Panc1 (cell line): ENCODE measurements at regions not wholly inside any gene's neighbourhood (a gene's known extent, or its start where the extent isn't known, plus 50 kb on each side); places are given as distances from the start of the nearest gene placed in this dataset.

Experiments
- ATAC-seq: fragments of 200-7000 bp; cut with Tn5 transposase; 2 replicates; pipeline ENCODE4 v1.9.1; 2020; ENCODE audit warnings: mild to moderate bottlenecking, moderate library complexity
- BruUV-seq: library from RNA; stranded (reverse); fragments of 400-500 nt; replicated peaks from 2 replicates; lab custom pipeline; 2021; lab: Mats Ljungman, UMichigan
- CTCF ChIA-PET: fragments of 300-600 bp; sonication (Branson Sonifier 250); formaldehyde crosslinking; loops from one replicate; lab custom pipeline; 2022; ENCODE audit warnings: antibody characterized with exemption; lab: Charles Lee
- POLR2A ChIA-PET: fragments of 300-600 bp; sonication (Branson Sonifier 250); formaldehyde crosslinking; loops from one replicate; lab custom pipeline; 2022; ENCODE audit warnings: antibody characterized with exemption; lab: Charles Lee
- DNase-seq: peaks from one replicate; pipeline ENCODE4 v3.0.0-alpha.2; 2010; ENCODE audit warnings: low read depth, low spot score
- H3K27ac ChIP-seq: 2 replicates; pipeline ENCODE4 v1.5.1; 2011; ENCODE audit warnings: mild to moderate bottlenecking, low read length, inconsistent platforms
- H3K27me3 ChIP-seq: fragments of 200-500 bp; sonication (Bioruptor generic); 2 replicates; pipeline ENCODE4 v1.6.0; 2014; ENCODE audit warnings: low read length, inconsistent platforms; ENCODE audit not compliant: control insufficient read depth, insufficient read depth
- H3K36me3 ChIP-seq: fragments of 200-500 bp; sonication (Bioruptor generic); 2 replicates; pipeline ENCODE4 v1.5.1; 2014; ENCODE audit warnings: inconsistent platforms, mild to moderate bottlenecking, low read length, moderate library complexity; ENCODE audit not compliant: control insufficient read depth, insufficient read depth
- H3K4me1 ChIP-seq: 2 replicates; pipeline ENCODE4 v1.5.1; 2011; ENCODE audit warnings: inconsistent platforms, mild to moderate bottlenecking, low read length, moderate library complexity; ENCODE audit not compliant: control insufficient read depth, insufficient read depth
- H3K4me3 ChIP-seq, 2 experiments: 2 replicates each; pipeline ENCODE4 v1.5.1; 2011 to 2012; ENCODE audit warnings: low read depth in 2 of 2, low read length in 2 of 2, mild to moderate bottlenecking in 2 of 2, inconsistent platforms in 1 of 2, moderate library complexity in 1 of 2
- H3K9me3 ChIP-seq: fragments of 200-500 bp; sonication (Bioruptor generic); 2 replicates; pipeline ENCODE4 v1.5.1; 2014; ENCODE audit warnings: low read depth, mild to moderate bottlenecking, inconsistent platforms, low read length, moderate library complexity; ENCODE audit not compliant: control insufficient read depth, insufficient read depth
- POLR2AphosphoS5 ChIP-seq: IDR thresholded peaks from 2 replicates; pipeline ENCODE4 v1.6.1; 2012; ENCODE audit warnings: mild to moderate bottlenecking, low read depth, low read length, moderate library complexity
- REST ChIP-seq, 2 experiments: IDR thresholded peaks; 2 replicates each; pipeline ENCODE4 v1.6.1; 2011 to 2012; ENCODE audit warnings: low read depth in 2 of 2, control low read depth in 1 of 2, low read length in 1 of 2, mild to moderate bottlenecking in 1 of 2, moderate library complexity in 1 of 2; ENCODE audit not compliant: insufficient read depth in 1 of 2
- SIN3A ChIP-seq: IDR thresholded peaks from 2 replicates; pipeline ENCODE4 v1.6.1; 2012; ENCODE audit warnings: low read depth, mild to moderate bottlenecking, low read length, moderate library complexity, borderline replicate concordance; ENCODE audit not compliant: insufficient read depth
- TCF7L2 ChIP-seq: IDR thresholded peaks from 2 replicates; pipeline ENCODE4 v1.6.1; 2011; ENCODE audit warnings: mild to moderate bottlenecking, low read depth, low read length, inconsistent platforms
- in situ Hi-C: cut with HindIII; loops from 2 replicates; pipeline ENCODE4 v1.10.0; 2016; ENCODE audit warnings: low sequenced_read_pairs, low pct_unique_long_range_greater_than_20kb
- intact Hi-C: fragments of 100-400 bp; cut with micrococcal nuclease; formaldehyde crosslinking; loops from one replicate; pipeline ENCODE4 v1.10.0; 2022; ENCODE audit not compliant: unreplicated experiment
- TF ChIP-seq, protein P1 (sequence below): fragments of 450-650 bp; IDR thresholded peaks from 2 replicates; pipeline ENCODE4 v1.5.1; 2017; ENCODE audit warnings: mild to moderate bottlenecking

GRCh38 chr5:8598356-8598755 lies 729.4 kb downstream of the MTRR start:
- DNase-seq (no peak), ATAC-seq (no peak)
- Histone ChIP-seq H3K27me3 (no peaks in the 10 kb centered on the region; the same call in 1 of the 2 replicates), H3K4me1 (no peaks in the 10 kb centered on the region), H3K9me3 (no peaks in the 10 kb centered on the region), H3K36me3 (no peaks in the 10 kb centered on the region), H3K27ac (no peak overlapping the region), H3K4me3 (no peak overlapping the region)
- CTCF ChIA-PET: no interaction called here
- POLR2A ChIA-PET: no interaction called here
- TF ChIP-seq TCF7L2 (no peak), POLR2AphosphoS5 (no peak), REST (IDR thresholded peaks at IDR 0.05; ENCODE audit: insufficient read depth in 1 of 2, low read depth in 2 of 2, low read length in 1 of 2) (no peak), SIN3A (no peak)
- TF ChIP-seq, protein P1, sequence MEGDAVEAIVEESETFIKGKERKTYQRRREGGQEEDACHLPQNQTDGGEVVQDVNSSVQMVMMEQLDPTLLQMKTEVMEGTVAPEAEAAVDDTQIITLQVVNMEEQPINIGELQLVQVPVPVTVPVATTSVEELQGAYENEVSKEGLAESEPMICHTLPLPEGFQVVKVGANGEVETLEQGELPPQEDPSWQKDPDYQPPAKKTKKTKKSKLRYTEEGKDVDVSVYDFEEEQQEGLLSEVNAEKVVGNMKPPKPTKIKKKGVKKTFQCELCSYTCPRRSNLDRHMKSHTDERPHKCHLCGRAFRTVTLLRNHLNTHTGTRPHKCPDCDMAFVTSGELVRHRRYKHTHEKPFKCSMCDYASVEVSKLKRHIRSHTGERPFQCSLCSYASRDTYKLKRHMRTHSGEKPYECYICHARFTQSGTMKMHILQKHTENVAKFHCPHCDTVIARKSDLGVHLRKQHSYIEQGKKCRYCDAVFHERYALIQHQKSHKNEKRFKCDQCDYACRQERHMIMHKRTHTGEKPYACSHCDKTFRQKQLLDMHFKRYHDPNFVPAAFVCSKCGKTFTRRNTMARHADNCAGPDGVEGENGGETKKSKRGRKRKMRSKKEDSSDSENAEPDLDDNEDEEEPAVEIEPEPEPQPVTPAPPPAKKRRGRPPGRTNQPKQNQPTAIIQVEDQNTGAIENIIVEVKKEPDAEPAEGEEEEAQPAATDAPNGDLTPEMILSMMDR: no peak
- in situ Hi-C loops (no loop called here), intact Hi-C loops (no loop called here)
- no TSS peak for BruUV-seq

GRCh38 chr5:8598996-8599395 lies 730.0 kb downstream of the MTRR start:
- ATAC-seq (no peak), DNase-seq (no peak)
- ChIA-PET CTCF (no interaction called here), POLR2A (no interaction called here)
- TF ChIP-seq SIN3A (no peak), POLR2AphosphoS5 (no peak), TCF7L2 (no peak), REST (IDR thresholded peaks at IDR 0.05; ENCODE audit: insufficient read depth in 1 of 2, low read depth in 2 of 2, low read length in 1 of 2) (no peak)
- TF ChIP-seq, protein P1: no peak
- intact Hi-C loops (no loop called here), in situ Hi-C loops (no loop called here)
- Histone ChIP-seq H3K4me3 (no peak overlapping the region), H3K27me3 (no peaks in the 10 kb centered on the region; the same call in 1 of the 2 replicates), H3K27ac (no peak overlapping the region), H3K9me3 (no peaks in the 10 kb centered on the region), H3K4me1 (no peaks in the 10 kb centered on the region), H3K36me3 (no peaks in the 10 kb centered on the region)
- BruUV-seq: no TSS peak
